HG02763 (cell line): ENCODE measurements at regions not wholly inside any gene's neighbourhood (a gene's known extent, or its start where the extent isn't known, plus 50 kb on each side); places are given as distances from the start of the nearest gene placed in this dataset.

ENCODE experiments used
- ATAC-seq: cut with Tn5 transposase; IDR thresholded peaks from one replicate; pipeline ENCODE4 v1.9.1; 2021; ENCODE audit warnings: mild to moderate bottlenecking, moderate library complexity; ENCODE audit not compliant: unreplicated experiment

- no peak for ATAC-seq
These were observed 120.8 kb downstream of the CEBPB start for GRCh38 chr20:50311308-50312001.

GRCh38 chr20:50312002-50312681, 121.5 kb downstream of the CEBPB start:
- ATAC-seq: no peak

- no peak for ATAC-seq
These were observed 122.3 kb downstream of the CEBPB start for GRCh38 chr20:50312682-50313521.

GRCh38 chr20:50313522-50313820, 122.8 kb downstream of the CEBPB start:
- no peak for ATAC-seq

GRCh38 chr20:50313827-50314677, 123.4 kb downstream of the CEBPB start:
- no peak for ATAC-seq

GRCh38 chr20:50314678-50315335, 124.2 kb downstream of the CEBPB start:
- ATAC-seq: no peak

- no peak for ATAC-seq
These were observed 125.2 kb downstream of the CEBPB start for GRCh38 chr20:50315586-50316551.

GRCh38 chr20:50317116-50317515, 126.5 kb downstream of the CEBPB start:
- no peak for ATAC-seq

GRCh38 chr20:50317609-50318008, 127.0 kb downstream of the CEBPB start:
- no peak for ATAC-seq

- ATAC-seq: no peak
These were observed 128.1 kb downstream of the CEBPB start for GRCh38 chr20:50318710-50319109.

GRCh38 chr20:50320005-50320900, 129.6 kb downstream of the CEBPB start:
- ATAC-seq: no peak

- no peak for ATAC-seq
These were observed 130.5 kb downstream of the CEBPB start for GRCh38 chr20:50320901-50321796.

GRCh38 chr20:50321797-50322480, 131.3 kb downstream of the CEBPB start:
- ATAC-seq: no peak

- no peak for ATAC-seq
These were observed 132.1 kb downstream of the CEBPB start for GRCh38 chr20:50322703-50323131.

- no peak for ATAC-seq
These were observed 132.6 kb downstream of the CEBPB start for GRCh38 chr20:50323209-50323608.
